HepG2 (cell line): ENCODE measurements at regions not wholly inside any gene's neighbourhood (a gene's known extent, or its start where the extent isn't known, plus 50 kb on each side); places are given as distances from the start of the nearest gene placed in this dataset.
A peak's percentile ranks its signal among the peaks of the same experiment; 100 is the strongest.

ENCODE experiments used
- ATAC-seq: fragments of 200-7000 bp; cut with Tn5 transposase; 3 replicates; pipeline ENCODE4 v1.9.1; 2020; ENCODE audit warnings: mild to moderate bottlenecking, moderate library complexity
- BruUV-seq: library from RNA; stranded (reverse); fragments of 400-500 nt; replicated peaks from 2 replicates; lab custom pipeline; 2021; lab: Mats Ljungman, UMichigan
- CTCF ChIA-PET: fragments of 300-600 bp; formaldehyde crosslinking; extraction: SDS; loops from one replicate; lab custom pipeline; 2021; ENCODE audit warnings: low total read pairs, inconsistent platforms, low intra/inter-chr PET ratio; lab: Yijun Ruan, JAX
- POLR2A ChIA-PET: fragments of 350-600 bp; sonication (Branson Sonifier 250); formaldehyde crosslinking; loops from one replicate; lab custom pipeline; 2020; ENCODE audit warnings: antibody characterized with exemption, inconsistent platforms; lab: Yijun Ruan, JAX
- DNase-seq: peaks from one replicate; pipeline ENCODE4 v3.0.0-alpha.2; 2015; ENCODE audit warnings: low spot score
- FAIRE-seq: peaks from 3 replicates; lab custom pipeline; 2011; peaks lifted over from hg19 to GRCh38; lab: Jason Lieb, UNC
- H2AFZ ChIP-seq: one replicate; pipeline ENCODE4 v1.6.1; 2011; ENCODE audit warnings: low read length, inconsistent platforms
- H3K27ac ChIP-seq: fragments of 300-600 bp; 3 replicates; pipeline ENCODE4 v1.8.0; 2011; ENCODE audit warnings: mixed run types, mild to moderate bottlenecking, mixed read lengths, low read length, inconsistent platforms; ENCODE audit not compliant: insufficient read depth; ENCODE audit errors: extremely low read length
- H3K27me3 ChIP-seq, 2 experiments: fragments of 200-600 bp in 1 of 2; 2 replicates in 1 of 2; 3 replicates in 1 of 2; pipeline versions ENCODE4 v1.6.0 to v1.8.0; 2011; ENCODE audit warnings: low read length in 2 of 2, mild to moderate bottlenecking in 2 of 2, moderate library complexity in 2 of 2, inconsistent platforms in 1 of 2; ENCODE audit not compliant: insufficient read depth in 2 of 2, control insufficient read depth in 1 of 2
- H3K36me3 ChIP-seq, 2 experiments: fragments of 200-600 bp in 1 of 2; replicated peaks in 1 of 2; 2 replicates in 1 of 2; 3 replicates in 1 of 2; pipeline versions ENCODE4 v1.5.1 to v1.8.0; 2011; ENCODE audit warnings: low read length in 2 of 2, inconsistent platforms in 1 of 2; ENCODE audit not compliant: insufficient read depth in 2 of 2, control insufficient read depth in 1 of 2
- H3K4me1 ChIP-seq: 2 replicates; pipeline ENCODE4 v1.5.1; 2012; ENCODE audit warnings: low read length, inconsistent platforms; ENCODE audit not compliant: insufficient read depth
- H3K4me2 ChIP-seq: 2 replicates; pipeline ENCODE4 v1.6.0; 2011; ENCODE audit warnings: low read depth, low read length, inconsistent platforms
- H3K4me3 ChIP-seq, 3 experiments: fragments of 200-600 bp in 1 of 3; sonication (generic), shearing (Covaris generic) in 1 of 3; replicated peaks in 1 of 3; 2 replicates each; pipeline ENCODE4 v1.5.1; 2011 to 2016; ENCODE audit warnings: low read length in 3 of 3, inconsistent platforms in 2 of 3, low read depth in 2 of 3, mild to moderate bottlenecking in 2 of 3, control low read depth in 1 of 3, mixed read lengths in 1 of 3; ENCODE audit not compliant: insufficient read depth in 1 of 3
- H3K79me2 ChIP-seq: one replicate; pipeline ENCODE4 v1.6.1; 2011; ENCODE audit warnings: low read length, inconsistent platforms; ENCODE audit not compliant: insufficient read depth
- H3K9ac ChIP-seq: 2 replicates; pipeline ENCODE4 v1.6.0; 2011; ENCODE audit warnings: mild to moderate bottlenecking, low read depth, low read length, inconsistent platforms; ENCODE audit not compliant: insufficient read depth
- H3K9me3 ChIP-seq: 2 replicates; pipeline ENCODE4 v1.5.1; 2012; ENCODE audit warnings: mild to moderate bottlenecking, low read length
- H4K20me1 ChIP-seq: 2 replicates; pipeline ENCODE4 v1.6.0; 2011; ENCODE audit warnings: inconsistent platforms, mild to moderate bottlenecking, low read length, moderate library complexity; ENCODE audit not compliant: insufficient read depth
- AGO1 ChIP-seq: fragments of 200-400 bp; formaldehyde crosslinking; IDR thresholded peaks from 2 replicates; pipeline ENCODE4 v1.6.1; 2017; ENCODE audit warnings: mild to moderate bottlenecking, low read depth, low read length, moderate library complexity; ENCODE audit not compliant: poor library complexity, severe bottlenecking
- BCL6 ChIP-seq: IDR thresholded peaks from 2 replicates; pipeline ENCODE4 v1.6.1; 2016; ENCODE audit warnings: missing genetic modification reagents, missing compliant biosample characterization
- HNF4A ChIP-seq: sonication (generic); formaldehyde crosslinking; IDR thresholded peaks from 2 replicates; pipeline ENCODE4 v1.4.0; 2020; ENCODE audit warnings: missing genetic modification reagents
- HNF4G ChIP-seq, 2 experiments: sonication (generic) in 1 of 2; formaldehyde crosslinking in 1 of 2; IDR thresholded peaks; 2 replicates each; pipeline versions ENCODE4 v1.4.0 to v1.6.1; 2011 to 2020; ENCODE audit warnings: borderline replicate concordance in 2 of 2, low read depth in 2 of 2, mild to moderate bottlenecking in 2 of 2, low read length in 1 of 2, missing genetic modification reagents in 1 of 2, moderate library complexity in 1 of 2
- KLF13 ChIP-seq: sonication (generic); formaldehyde crosslinking; IDR thresholded peaks from 2 replicates; pipeline ENCODE4 v1.4.0; 2020; ENCODE audit warnings: mild to moderate bottlenecking, missing genetic modification reagents
- NR2F1 ChIP-seq, 2 experiments: fragments of 450-650 bp in 1 of 2; formaldehyde crosslinking in 1 of 2; IDR thresholded peaks; 2 replicates each; pipeline versions ENCODE4 v1.5.0 to v1.6.1; 2016 to 2020; ENCODE audit warnings: mild to moderate bottlenecking in 1 of 2, missing compliant biosample characterization in 1 of 2, missing genetic modification reagents in 1 of 2, moderate library complexity in 1 of 2
- ZNF263 ChIP-seq: sonication (generic); formaldehyde crosslinking; IDR thresholded peaks from 2 replicates; pipeline ENCODE4 v1.4.0; 2020; ENCODE audit warnings: missing genetic modification reagents
- ZNF563 ChIP-seq: sonication (generic); formaldehyde crosslinking; IDR thresholded peaks from 2 replicates; pipeline ENCODE4 v1.8.0; 2022; ENCODE audit warnings: mild to moderate bottlenecking, moderate library complexity, missing genetic modification reagents
- ZNF570 ChIP-seq: sonication (generic); formaldehyde crosslinking; IDR thresholded peaks from 2 replicates; pipeline ENCODE4 v1.4.0; 2020; ENCODE audit warnings: mild to moderate bottlenecking, missing genetic modification reagents, borderline replicate concordance
- whole genome bisulfite sequencing: methylation state at CpG from one replicate; pipeline ENCODE4 v1.1.6; 2017; ENCODE audit warnings: low lambda C conversion rate; 5-methylcytosine and 5-hydroxymethylcytosine counted together
- in situ Hi-C: cut with HindIII; loops from 2 replicates; pipeline ENCODE4 v1.10.0; 2017; ENCODE audit warnings: low pct_unique_long_range_greater_than_20kb; ENCODE audit not compliant: extremely low pct_ligation_motif_present
- intact Hi-C: fragments of 100-400 bp; cut with micrococcal nuclease; formaldehyde crosslinking; loops from one replicate; pipeline ENCODE4 v1.10.0; 2022; ENCODE audit not compliant: unreplicated experiment
- TF ChIP-seq, protein P1 (sequence below): sonication (generic); formaldehyde crosslinking; IDR thresholded peaks from 2 replicates; pipeline ENCODE4 v1.4.0; 2020; ENCODE audit warnings: missing genetic modification reagents
- TF ChIP-seq, protein P2 (sequence below): IDR thresholded peaks from 2 replicates; pipeline ENCODE4 v1.6.1; 2016
- TF ChIP-seq, protein P3 (sequence below): IDR thresholded peaks from 2 replicates; pipeline ENCODE4 v1.4.0; 2020; ENCODE audit warnings: mild to moderate bottlenecking, missing genetic modification reagents

GRCh38 chr2:240369335-240369734, 66.1 kb upstream of the GPC1 start:
- intact Hi-C loops (no loop called here), in situ Hi-C loops (no loop called here)
- DNase-seq (no peak), FAIRE-seq (no peak), ATAC-seq (peak; percentile 12; the same call in 2 of the 3 replicates)
- no peak overlapping the region for H3K9ac ChIP-seq
- H3K9me3 ChIP-seq, result no peaks in the 10 kb centered on the region
- H3K79me2 ChIP-seq, result no peaks in the 10 kb centered on the region
- CTCF ChIA-PET, result no interaction called here
- 6% methylated on average over 3 of the region's 4 CpGs for WGBS
- H3K27me3 ChIP-seq, result peaks cover 29 to 76% of the 10 kb centered on the region in 2 experiments
- H3K4me1 ChIP-seq, result peaks cover 14% of the 10 kb centered on the region
- no peak overlapping the region for H3K4me2 ChIP-seq
- H3K4me3 ChIP-seq, result no peak overlapping the region
- POLR2A ChIA-PET, result interaction anchor here (0.6 to 1.3 kb wide), 2 partner anchors 113 to 968 kb away, joined by 3 to 6 read pairs; no protein-coding TSS in a partner anchor
- H3K36me3 ChIP-seq, result no peaks in the 10 kb centered on the region
- no peaks in the 10 kb centered on the region for H4K20me1 ChIP-seq
- no peak overlapping the region for H3K27ac ChIP-seq
- BruUV-seq, result no TSS peak
- H2AFZ ChIP-seq, result no peak overlapping the region
- TF ChIP-seq ZNF263 (CRISPR knock-in tag) (0 out of 2 replicates have a peak, but pooled peaks have one; percentile 7), AGO1 (no peak), KLF13 (CRISPR knock-in tag) (no peak), ZNF563 (CRISPR knock-in tag) (peak; percentile 48; the same call in 1 of the 2 replicates), HNF4G (IDR thresholded peaks at IDR 0.05; ENCODE audit: borderline replicate concordance, low read depth, low read length) (peak; percentile 36; the same call in 1 of the 2 replicates), HNF4G (CRISPR knock-in tag; IDR thresholded peaks at IDR 0.05; ENCODE audit: borderline replicate concordance, low read depth) (no peak), HNF4A (peak; percentile 81), BCL6 (CRISPR knock-in tag) (0 out of 2 replicates have a peak, but pooled peaks have one; percentile 27), ZNF570 (CRISPR knock-in tag) (no peak), NR2F1 (CRISPR knock-in tag; IDR thresholded peaks at IDR 0.05) (peak in 1 of 2 experiments; percentile 77; a peak in 1 of 4 replicates)
- TF ChIP-seq, protein P1, sequence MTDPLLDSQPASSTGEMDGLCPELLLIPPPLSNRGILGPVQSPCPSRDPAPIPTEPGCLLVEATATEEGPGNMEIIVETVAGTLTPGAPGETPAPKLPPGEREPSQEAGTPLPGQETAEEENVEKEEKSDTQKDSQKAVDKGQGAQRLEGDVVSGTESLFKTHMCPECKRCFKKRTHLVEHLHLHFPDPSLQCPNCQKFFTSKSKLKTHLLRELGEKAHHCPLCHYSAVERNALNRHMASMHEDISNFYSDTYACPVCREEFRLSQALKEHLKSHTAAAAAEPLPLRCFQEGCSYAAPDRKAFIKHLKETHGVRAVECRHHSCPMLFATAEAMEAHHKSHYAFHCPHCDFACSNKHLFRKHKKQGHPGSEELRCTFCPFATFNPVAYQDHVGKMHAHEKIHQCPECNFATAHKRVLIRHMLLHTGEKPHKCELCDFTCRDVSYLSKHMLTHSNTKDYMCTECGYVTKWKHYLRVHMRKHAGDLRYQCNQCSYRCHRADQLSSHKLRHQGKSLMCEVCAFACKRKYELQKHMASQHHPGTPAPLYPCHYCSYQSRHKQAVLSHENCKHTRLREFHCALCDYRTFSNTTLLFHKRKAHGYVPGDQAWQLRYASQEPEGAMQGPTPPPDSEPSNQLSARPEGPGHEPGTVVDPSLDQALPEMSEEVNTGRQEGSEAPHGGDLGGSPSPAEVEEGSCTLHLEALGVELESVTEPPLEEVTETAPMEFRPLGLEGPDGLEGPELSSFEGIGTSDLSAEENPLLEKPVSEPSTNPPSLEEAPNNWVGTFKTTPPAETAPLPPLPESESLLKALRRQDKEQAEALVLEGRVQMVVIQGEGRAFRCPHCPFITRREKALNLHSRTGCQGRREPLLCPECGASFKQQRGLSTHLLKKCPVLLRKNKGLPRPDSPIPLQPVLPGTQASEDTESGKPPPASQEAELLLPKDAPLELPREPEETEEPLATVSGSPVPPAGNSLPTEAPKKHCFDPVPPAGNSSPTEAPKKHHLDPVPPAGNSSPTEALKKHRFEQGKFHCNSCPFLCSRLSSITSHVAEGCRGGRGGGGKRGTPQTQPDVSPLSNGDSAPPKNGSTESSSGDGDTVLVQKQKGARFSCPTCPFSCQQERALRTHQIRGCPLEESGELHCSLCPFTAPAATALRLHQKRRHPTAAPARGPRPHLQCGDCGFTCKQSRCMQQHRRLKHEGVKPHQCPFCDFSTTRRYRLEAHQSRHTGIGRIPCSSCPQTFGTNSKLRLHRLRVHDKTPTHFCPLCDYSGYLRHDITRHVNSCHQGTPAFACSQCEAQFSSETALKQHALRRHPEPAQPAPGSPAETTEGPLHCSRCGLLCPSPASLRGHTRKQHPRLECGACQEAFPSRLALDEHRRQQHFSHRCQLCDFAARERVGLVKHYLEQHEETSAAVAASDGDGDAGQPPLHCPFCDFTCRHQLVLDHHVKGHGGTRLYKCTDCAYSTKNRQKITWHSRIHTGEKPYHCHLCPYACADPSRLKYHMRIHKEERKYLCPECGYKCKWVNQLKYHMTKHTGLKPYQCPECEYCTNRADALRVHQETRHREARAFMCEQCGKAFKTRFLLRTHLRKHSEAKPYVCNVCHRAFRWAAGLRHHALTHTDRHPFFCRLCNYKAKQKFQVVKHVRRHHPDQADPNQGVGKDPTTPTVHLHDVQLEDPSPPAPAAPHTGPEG (CRISPR knock-in tag), result no peak
- TF ChIP-seq, protein P2, sequence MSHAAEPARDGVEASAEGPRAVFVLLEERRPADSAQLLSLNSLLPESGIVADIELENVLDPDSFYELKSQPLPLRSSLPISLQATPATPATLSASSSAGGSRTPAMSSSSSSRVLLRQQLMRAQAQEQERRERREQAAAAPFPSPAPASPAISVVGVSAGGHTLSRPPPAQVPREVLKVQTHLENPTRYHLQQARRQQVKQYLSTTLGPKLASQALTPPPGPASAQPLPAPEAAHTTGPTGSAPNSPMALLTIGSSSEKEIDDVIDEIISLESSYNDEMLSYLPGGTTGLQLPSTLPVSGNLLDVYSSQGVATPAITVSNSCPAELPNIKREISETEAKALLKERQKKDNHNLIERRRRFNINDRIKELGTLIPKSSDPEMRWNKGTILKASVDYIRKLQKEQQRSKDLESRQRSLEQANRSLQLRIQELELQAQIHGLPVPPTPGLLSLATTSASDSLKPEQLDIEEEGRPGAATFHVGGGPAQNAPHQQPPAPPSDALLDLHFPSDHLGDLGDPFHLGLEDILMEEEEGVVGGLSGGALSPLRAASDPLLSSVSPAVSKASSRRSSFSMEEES (CRISPR knock-in tag), result 0 out of 2 replicates have a peak, but pooled peaks have one; percentile 23
- TF ChIP-seq, protein P3, sequence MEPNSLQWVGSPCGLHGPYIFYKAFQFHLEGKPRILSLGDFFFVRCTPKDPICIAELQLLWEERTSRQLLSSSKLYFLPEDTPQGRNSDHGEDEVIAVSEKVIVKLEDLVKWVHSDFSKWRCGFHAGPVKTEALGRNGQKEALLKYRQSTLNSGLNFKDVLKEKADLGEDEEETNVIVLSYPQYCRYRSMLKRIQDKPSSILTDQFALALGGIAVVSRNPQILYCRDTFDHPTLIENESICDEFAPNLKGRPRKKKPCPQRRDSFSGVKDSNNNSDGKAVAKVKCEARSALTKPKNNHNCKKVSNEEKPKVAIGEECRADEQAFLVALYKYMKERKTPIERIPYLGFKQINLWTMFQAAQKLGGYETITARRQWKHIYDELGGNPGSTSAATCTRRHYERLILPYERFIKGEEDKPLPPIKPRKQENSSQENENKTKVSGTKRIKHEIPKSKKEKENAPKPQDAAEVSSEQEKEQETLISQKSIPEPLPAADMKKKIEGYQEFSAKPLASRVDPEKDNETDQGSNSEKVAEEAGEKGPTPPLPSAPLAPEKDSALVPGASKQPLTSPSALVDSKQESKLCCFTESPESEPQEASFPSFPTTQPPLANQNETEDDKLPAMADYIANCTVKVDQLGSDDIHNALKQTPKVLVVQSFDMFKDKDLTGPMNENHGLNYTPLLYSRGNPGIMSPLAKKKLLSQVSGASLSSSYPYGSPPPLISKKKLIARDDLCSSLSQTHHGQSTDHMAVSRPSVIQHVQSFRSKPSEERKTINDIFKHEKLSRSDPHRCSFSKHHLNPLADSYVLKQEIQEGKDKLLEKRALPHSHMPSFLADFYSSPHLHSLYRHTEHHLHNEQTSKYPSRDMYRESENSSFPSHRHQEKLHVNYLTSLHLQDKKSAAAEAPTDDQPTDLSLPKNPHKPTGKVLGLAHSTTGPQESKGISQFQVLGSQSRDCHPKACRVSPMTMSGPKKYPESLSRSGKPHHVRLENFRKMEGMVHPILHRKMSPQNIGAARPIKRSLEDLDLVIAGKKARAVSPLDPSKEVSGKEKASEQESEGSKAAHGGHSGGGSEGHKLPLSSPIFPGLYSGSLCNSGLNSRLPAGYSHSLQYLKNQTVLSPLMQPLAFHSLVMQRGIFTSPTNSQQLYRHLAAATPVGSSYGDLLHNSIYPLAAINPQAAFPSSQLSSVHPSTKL (CRISPR knock-in tag), result 0 out of 2 replicates have a peak, but pooled peaks have one; percentile 21
